Stimulated activated CD4-positive, alpha-beta T cell treated with anti-CD3 and anti-CD28 coated beads, Interleukin-4, amount 100 ng/mL, for 48 hours (primary cell): ENCODE measurements at regions not wholly inside any gene's neighbourhood (a gene's known extent, or its start where the extent isn't known, plus 50 kb on each side); places are given as distances from the start of the nearest gene placed in this dataset.

Experiments used
- DNase-seq, 2 donors: peaks; one replicate each; pipeline ENCODE4 v3.0.0-alpha.2; 2020; ENCODE audit warnings: low read depth in 2 of 2

DNA sequence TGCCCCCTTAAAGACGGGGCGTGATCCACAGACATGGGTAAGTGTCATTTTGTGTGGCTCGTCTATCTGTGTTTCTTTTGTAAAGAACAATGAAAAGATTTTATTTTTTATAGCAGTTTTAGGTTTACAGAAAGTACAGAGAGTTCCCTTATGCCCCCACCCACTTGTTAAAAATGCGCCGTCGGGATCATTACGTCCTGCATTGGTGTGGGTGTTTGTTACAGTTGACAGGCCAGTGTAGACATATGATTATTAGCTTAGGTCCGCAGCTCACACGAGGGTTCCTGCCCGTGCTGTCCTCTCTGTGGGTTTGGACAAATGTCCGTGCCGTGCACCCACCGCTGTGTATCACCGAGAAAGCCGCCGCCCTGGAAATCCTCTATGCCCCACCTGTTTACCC, 50.5 kb downstream of the RGS12 start:
- no peak for DNase-seq

DNA sequence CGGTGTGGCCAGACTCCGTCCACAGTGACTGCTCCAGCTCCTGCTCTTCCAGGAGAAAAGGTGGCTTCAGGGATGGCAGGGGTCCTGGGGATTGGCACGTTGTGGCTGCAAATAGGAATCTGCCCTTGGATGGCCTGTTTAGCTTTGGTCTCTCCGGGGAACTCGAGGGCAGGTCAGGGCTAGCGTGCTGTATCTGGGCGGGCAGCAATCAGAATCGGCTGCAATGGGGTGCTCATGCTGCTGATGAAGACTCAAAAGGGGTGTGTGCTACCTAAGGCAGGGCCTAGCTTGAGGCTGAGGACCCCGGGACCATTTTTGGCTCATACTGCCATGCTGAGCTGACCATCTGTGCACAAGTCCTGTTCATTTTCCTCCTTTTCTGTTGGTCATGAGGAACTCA, 51.3 kb downstream of the RGS12 start:
- DNase-seq: no peak

DNA sequence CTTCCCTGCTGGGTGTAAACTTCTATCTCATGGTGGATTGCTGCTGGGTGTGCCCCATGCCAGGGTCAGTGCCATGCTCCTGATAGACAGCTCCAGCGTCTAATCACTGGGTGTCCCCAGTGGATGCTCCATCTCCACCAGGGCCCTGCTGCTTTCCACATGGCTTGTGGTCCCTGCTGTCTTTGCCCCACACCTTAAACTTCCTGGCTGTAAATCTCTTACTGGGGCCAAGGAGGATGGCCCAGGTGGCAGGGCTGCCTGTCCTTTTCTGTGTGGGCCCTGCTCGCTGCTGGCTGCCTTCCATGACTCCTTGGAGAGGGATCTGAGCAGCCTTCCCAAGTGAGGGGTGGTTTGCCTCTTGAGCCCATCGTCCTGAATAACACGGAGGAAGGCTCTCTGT, 51.8 kb downstream of the RGS12 start:
- no peak for DNase-seq

DNA sequence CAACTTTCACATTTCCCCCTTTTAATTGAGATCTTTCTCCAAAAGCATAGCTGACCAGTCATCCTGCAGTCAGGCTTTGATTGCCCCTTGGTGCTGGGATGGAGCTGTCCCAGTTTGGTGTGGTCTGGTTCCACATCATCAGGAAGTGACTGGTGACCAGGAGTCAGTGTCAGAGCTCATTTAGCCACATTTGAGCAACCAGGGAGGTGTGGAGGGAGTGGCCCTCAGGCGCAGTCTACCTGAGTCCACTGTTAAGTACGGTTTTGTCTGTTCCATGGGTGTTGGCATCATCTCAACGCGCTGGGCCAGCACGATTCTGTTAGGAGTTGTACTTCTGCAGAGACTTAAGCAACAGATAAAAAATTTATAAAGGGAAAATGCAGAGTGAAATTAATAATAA, 52.6 kb downstream of the RGS12 start:
- no peak for DNase-seq

DNA sequence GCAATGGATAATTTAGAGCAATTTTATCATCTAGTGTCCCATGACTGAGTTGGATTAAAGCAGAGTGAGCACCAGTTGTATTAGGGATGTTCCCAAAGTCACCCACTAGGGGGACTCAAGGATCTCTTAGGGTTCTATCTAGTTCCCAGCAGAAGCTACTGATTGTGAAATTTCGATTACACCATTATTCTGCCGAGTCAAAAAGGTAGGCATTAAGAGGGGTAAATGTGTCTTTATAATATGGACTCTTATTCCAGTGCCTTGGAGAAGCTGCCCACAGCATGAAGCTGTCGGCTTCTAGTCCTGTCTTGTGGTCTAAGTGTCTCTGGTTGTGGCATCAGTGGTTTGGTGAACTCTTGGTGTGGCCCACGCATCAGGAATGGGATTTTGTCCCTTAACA, 53.3 kb downstream of the RGS12 start:
- DNase-seq: no peak

DNA sequence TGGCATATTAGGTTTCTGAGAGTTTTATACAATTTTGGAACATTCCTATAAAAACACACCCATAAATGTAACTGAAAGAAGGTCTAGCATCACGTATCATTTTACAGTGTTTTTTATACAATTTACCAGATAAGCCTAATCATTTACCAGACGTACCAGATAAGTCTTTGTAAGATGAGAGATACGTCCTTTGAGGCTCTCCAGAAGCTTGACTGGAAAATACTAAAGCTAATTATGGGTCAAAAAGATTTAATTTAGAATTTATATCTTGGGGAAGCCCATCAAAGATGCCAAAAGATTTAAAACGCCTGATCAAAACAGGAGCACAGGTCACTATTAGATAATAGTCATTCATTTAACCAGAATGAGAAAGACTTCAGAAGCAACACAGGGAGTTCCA, 55.0 kb downstream of the RGS12 start:
- no peak for DNase-seq

DNA sequence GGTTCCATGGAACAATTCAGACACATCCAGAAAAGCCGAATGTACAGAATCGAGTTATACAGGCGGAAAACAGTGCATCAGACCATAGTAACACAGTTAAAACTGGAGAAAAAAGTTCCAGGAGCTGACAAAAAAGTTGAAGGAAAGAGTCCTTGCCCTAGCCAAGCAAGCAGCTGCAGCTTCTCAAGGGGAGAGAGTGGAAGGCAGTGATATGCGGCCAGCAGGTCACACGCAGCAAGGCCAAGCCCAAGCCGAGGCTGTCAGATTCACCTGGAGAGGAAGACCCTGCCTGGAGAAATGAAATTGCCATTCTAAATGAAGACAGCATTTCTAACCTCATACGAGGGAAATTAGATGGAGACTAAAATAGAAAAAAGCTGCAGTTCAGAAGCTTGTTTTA, 55.8 kb downstream of the RGS12 start:
- no peak for DNase-seq

DNA sequence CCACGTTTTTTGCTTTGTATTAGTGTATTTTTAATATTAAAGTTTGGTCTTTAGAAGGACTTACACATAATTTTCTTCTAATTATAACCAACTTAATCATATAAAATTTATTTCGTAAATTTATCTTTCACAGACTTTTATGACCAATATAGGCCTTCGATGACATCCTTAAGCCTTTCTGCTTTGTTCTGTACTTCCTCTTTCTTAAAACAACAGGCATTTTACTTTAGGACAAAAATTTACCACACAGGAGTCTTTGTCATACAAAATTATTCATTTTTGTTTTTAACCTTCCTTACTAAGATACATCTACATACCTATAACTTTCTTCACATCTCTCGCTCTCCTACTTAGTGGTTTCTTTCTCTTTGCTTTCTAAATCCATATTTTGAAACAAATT, 56.3 kb downstream of the RGS12 start:
- no peak for DNase-seq

DNA sequence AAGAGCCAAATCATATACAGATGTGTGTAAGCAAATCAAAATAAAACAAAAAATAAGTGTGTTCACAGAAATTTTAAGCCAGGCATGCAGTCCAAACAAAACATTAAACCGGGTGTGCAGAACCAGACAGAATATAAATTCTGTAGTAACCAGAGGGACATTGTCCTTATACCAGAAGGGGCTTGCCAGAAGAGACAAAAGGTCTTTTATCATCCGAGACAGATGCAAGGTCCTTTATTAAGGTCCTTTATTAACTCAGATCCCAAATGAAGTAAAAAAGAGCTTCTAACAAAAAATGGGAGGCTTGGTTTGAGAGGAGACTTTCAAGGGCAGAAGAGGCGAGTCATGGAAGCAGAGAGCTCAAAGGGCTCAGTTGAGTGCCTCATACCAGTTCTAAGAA, 59.2 kb downstream of the RGS12 start:
- no peak for DNase-seq

DNA sequence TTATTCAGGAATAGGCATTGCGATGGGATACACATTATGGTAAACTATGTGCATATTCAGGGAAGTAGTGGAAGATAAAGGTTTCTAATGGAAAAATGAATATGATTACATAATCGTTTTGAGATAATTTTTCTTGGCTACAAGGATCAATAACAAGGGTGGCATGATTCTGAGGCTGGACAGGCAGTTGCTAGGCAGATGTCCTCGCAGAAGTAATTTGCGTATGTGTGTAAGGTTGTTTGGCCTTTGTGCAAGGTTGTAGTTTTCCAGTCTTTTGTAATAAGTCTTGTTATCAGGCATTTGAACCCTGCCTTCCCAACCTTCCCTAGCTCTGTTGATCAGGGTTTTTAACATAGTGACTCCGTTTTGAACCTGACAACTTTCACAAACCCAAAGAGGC, 59.7 kb downstream of the RGS12 start:
- DNase-seq: no peak

DNA sequence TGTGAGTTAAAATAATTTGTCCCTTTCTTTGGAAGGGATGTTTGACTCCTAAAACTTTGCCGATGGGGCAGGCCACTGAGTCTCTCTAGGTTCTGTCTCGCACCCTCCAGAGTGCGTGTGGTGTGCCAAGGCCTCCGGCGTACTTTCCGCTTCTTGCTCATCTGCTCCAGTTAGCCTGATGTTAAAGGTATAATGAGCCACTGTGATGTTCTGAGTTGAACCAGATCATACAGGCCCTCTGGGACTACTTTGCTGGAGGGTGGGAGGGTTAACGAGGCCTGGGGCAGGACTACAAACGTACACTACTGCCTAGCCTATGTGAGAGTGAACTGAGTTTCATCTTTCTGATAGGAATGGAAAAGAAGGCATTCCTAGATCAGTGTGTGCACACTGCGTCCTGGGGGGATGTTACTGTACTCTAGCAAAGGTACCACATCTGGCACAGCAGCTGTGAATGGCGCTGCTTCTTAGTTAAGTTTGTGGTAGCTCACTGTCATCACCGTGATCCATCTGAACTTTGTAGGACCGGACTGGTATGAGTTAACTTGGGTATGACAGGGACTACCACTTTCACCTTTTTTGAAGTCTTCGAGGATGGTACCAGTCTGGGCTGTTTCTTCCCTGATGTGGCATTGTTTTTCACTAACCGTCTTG, 60.2 kb downstream of the RGS12 start:
- DNase-seq: no peak

DNA sequence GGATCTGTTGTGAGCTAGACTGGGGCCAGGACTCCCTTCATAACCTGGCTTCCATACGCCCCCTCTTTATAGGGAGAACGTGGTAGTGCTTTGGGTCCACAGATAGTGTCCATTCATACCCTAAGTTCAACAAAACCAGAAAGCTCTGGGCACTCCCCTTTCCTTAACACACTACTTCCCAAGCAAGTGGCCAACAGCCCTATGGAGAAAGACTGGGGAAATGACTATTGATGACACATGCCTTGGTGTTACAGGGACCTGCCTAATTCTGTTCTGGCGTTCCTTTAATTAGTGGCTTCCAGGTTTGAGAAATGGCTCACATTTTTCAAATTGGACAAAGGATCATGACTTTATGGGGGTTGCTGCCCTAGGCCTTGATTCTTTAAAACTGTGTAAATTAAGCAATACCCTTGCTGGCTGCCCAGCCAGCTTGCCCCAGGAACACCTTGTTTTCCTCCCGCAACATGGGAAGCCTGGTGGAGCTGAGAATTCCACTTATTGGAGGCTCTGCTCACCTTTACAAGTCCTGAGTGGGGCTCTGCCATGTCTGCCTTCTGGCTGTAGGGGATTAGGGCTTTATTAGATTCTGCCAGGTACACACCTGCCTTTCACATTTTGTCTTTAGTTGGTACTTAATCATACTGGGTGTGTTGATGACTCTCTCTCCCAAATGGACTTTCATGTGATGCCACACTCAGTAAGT, 61.1 kb downstream of the RGS12 start:
- no peak for DNase-seq

DNA sequence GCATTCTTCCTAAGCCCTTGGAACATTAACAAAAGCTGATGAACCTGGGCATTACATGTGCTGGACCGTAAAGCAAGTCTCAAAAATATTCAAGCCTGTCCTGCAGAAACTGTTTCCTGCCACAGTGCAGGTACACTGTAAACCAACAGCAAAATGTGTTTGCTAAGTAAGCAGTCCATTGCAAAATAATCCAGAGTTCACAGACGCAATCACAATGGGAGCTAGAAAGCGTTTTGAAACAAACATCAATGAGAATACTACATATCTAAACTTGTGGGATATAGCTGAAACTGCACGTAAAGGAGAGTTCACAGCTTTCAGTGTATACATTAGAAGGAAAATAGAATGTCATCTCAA, 61.6 kb downstream of the RGS12 start:
- no peak for DNase-seq

DNA sequence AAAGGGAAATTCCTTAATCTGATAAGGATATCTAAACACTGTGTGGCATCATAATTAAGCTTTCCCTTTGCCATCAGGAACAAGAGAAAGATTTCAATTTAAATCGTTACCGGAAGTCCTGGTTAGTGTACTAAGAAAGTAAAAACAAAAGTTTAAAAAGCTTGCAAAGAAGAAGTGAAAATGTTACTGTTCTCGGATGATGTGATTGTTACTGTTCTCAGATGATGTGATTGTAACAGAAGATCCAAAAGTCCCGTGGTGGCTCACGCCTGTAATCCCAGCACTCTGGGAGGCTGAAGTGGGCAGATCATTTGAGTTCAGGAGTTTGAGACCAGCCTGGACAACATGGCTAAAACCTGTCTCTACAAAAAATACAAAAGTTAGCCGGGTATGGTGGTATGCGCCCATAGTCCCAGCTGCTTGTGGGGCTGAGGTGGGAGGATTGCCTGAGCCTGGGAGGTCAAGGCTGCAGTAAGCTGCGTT, 62.5 kb downstream of the RGS12 start:
- no peak for DNase-seq

DNA sequence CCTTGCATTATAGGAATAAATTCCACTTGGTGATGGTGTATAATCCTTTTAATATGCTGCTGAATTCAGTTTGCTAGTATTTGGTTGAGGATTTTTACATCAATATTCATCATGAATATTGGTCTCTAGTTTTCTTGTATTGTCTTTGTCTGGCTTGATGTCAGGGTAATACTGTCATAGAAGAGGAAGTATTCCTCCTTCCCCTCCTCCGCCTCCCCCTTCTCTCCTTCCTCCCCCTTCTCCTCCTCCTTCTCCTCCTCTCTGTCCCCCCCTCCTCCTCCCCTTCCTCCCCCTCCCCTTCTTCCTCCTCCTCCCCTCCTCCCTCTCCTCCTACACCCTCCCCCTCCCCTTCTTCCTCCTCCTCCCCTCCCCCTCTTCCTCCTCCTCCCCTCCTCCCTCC, 65.8 kb downstream of the RGS12 start:
- no peak for DNase-seq

DNA sequence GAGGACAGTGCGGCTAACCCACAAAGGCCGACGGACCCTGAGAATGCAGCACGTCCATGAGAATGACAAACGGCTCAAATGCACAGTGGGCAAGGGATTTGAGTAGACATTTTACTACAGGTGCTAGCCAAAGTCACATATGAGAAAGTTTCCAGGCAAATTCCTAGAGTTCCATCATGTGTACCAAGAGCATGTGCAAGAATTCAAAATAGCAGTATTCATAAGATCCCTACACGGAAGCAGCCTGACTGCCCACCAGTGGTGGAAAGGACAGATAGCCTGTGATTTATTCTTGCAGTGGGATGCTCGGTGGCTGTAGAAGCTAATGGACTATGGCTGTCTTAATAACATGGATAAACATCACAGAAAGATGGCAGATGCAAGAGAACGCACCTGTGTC, 68.0 kb downstream of the RGS12 start:
- no peak for DNase-seq

DNA sequence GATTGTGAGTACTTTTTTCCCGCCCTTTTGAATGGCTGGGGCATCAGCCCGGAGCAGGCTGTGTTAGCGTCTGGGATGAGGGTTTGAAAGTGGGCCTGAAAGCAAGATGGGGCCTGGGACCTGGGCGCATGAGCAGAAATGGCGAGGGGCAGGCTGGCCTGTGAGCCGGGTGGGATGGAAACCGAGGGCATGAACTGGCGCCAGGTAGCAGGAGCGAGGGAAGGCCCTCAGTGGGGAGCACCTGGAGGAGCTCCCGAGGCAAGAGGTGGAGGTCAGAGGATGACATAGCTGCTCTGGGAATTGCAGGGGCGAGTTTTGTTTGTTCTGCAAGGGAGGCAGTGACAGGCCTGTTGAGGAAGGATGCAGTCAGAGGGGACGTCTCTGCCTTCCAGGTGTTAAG, 68.6 kb downstream of the RGS12 start:
- DNase-seq: no peak

DNA sequence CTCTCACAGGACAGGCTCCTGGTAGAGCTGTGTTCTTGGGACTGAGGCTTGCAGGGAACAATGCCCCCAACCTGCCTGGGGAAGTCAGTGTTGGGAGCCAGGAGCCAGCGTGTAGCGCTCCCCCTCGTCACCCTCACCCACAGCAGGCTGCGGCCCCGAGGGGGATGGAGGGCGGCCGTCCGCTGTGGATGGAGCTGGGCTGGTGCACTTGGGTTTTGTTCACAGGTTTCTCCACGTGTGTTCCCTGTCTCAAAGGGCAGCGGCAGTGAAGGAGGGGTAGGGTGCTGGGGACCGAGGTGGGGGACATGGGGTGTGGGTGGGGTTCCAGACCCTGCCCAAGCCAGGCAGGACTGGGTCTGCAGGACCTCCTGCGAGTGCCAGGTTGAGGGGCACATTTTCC, 69.1 kb downstream of the RGS12 start:
- DNase-seq: no peak

DNA sequence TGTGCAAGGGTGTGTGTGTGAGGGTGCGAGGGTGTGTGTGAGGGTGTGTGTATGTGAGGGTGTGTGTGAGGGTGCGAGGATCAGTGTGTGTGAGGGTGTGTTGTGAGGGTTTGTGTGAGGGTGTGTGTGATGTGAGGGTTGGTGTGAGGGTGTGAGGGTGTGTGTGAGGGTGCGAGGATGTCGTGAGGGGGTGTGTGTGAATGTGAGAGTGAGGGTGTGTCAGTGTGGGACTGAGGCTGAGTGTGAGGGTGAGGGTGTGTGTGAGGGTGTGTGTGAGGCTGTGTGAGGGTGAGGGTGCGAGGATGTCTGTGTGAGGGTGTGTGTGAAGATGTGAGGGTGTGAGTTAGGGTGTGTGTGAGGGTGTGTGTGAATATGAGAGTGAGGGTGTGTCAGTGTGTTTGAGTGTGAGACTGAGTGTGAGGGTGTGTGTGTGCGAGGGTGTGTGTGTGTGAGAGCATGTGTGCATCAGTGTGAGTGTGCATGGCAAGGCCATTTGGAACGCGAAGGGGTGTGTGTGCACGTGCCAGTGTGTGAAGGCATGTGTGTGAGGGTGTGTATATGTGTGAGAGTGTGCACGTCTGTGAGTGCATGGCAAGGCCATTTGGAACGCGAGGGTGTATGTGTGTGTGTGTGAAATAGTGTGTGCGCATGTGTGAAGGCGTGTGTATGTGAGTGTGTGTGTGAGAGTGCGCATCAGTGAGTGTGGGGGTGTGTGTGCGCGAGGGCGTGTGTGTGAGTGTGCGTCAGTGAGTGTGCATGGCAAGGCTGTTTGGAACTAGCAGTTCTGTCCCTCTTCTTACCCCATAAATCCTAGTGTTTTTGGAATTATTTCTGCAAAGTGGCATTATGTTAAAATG, 69.8 kb downstream of the RGS12 start:
- no peak for DNase-seq

DNA sequence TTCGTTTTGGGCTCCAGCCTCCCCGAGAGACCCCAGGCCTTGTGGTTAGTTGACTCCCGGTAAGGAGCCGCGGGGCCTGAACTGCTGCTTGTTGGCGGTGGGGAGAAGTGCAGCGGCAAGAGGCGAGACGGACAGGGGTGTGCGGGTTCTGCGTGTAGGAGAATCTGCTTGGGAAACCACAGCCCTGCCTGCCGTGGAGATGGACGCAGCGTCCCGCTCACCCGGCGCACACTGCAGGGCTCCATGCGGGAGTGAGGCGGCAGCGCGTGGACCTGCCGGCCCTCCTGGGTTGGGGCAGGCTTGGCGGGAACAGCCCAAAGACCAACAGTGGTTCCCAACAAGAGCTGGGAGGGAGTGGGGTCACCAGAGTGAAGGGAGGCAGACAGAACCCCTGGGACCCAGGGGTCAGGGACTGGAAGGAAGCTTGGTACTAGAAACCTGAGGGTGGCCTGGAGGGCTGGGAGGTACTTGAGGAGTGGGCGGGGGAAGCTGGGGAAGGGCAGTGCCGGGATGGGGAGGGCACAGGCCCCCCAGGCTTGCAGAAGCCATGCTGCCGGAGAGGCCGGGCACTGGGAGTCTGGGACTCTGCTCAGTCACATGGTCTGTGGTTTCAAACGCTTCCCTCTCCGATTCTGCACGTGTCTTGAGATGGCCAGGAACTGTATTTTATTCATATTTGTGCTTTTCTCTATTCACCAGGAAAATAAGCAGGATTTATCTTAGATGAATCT, 70.8 kb downstream of the RGS12 start:
- DNase-seq: no peak

DNA sequence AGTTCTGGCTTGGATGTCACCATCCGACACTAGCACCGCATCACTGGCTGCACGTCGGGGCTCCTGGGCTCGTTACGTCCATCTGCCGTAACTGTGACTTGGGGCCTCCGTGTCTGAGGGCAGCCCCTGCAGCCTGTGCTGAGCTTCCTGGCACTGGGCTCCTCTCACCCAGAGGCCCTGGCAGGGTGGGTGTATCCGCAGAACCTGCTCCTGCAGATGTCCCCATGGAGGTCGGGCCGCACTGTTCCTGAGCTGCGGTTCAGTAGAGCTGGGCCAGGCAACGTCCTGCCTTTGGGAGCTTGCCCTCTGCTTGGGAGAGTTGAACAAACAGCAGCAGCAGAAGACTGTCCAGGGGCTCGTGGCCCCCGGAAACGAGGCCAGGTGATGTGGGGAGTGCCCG, 71.4 kb downstream of the RGS12 start:
- DNase-seq: no peak

DNA sequence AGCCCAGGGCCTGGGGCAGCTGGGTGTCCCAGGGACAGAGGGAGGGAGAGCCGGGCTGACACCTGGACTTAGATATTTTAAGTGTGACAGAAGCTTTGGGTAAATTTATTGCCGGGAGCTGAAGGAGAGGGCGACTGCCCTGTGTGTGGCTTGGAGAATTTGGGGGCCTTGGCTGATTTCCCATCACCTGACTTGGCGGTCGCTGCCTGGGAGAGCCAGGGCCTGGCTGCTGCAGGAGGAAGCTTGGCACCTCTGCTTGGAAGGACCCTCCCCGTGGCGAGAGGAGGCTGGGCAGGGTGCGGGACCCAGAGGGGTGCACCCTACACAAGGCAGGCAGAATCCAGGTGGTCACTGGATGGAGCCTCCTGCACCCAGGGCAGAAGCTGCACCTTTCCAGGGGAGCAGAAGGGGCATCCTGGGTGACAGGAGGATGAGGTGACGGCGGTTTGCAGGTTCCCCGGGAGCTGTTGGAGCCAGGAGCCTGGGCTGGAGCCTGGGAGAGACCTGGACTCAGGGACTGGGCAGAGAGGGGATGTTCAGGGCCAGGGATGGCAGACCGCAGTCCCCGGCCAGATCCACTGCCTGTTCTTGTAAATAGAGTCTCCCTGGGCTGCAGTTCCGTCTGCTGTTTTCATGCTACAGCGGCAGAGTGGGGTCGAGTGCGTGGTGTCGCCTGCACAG, 72.0 kb downstream of the RGS12 start:
- DNase-seq: no peak
